Astrocyte (in vitro differentiated cells and primary cell): ENCODE measurements at regions not wholly inside any gene's neighbourhood (a gene's known extent, or its start where the extent isn't known, plus 50 kb on each side); places are given as distances from the start of the nearest gene placed in this dataset.

Source experiments
- DNase-seq: peaks from one replicate; pipeline ENCODE4 v3.0.0-alpha.2; 2010; ENCODE audit warnings: low read depth
- FAIRE-seq: peaks from 2 replicates; lab custom pipeline; 2011; peaks lifted over from hg19 to GRCh38; lab: Jason Lieb, UNC
- H2AFZ ChIP-seq: 2 replicates; pipeline ENCODE4 v1.6.0; 2012; ENCODE audit warnings: low read depth, low read length, inconsistent platforms
- H3K27ac ChIP-seq: 2 replicates; pipeline ENCODE4 v1.5.1; 2011; ENCODE audit warnings: low read depth, low read length, inconsistent platforms
- H3K27me3 ChIP-seq: 2 replicates; pipeline ENCODE4 v1.6.0; 2011; ENCODE audit warnings: low read length, inconsistent platforms; ENCODE audit not compliant: insufficient read depth
- H3K36me3 ChIP-seq: 2 replicates; pipeline ENCODE4 v1.5.1; 2011; ENCODE audit warnings: low read length, inconsistent platforms; ENCODE audit not compliant: insufficient read depth
- H3K4me1 ChIP-seq: 2 replicates; pipeline ENCODE4 v1.5.1; 2011; ENCODE audit warnings: low read length, inconsistent platforms; ENCODE audit not compliant: insufficient read depth
- H3K4me2 ChIP-seq: 2 replicates; pipeline ENCODE4 v1.6.0; 2012; ENCODE audit warnings: low read length, inconsistent platforms
- H3K4me3 ChIP-seq: 2 replicates; pipeline ENCODE4 v1.5.1; 2011; ENCODE audit warnings: low read depth, mild to moderate bottlenecking, low read length, inconsistent platforms; ENCODE audit not compliant: insufficient read depth
- H3K79me2 ChIP-seq: 2 replicates; pipeline ENCODE4 v1.6.0; 2012; ENCODE audit warnings: mild to moderate bottlenecking, low read length, inconsistent platforms; ENCODE audit not compliant: insufficient read depth
- H3K9ac ChIP-seq: 2 replicates; pipeline ENCODE4 v1.6.0; 2012; ENCODE audit warnings: mild to moderate bottlenecking, low read length, inconsistent platforms
- H3K9me3 ChIP-seq: 2 replicates; pipeline ENCODE4 v1.5.1; 2012; ENCODE audit warnings: low read depth, mild to moderate bottlenecking, low read length, inconsistent platforms; ENCODE audit not compliant: insufficient read depth
- H4K20me1 ChIP-seq: 2 replicates; pipeline ENCODE4 v1.6.0; 2012; ENCODE audit warnings: low read length, inconsistent platforms; ENCODE audit not compliant: insufficient read depth
- H3K27ac Mint-ChIP-seq: one replicate; pipeline ENCODE4 v1.8.0; 2021; ENCODE audit warnings: mild to moderate bottlenecking, mixed read lengths; ENCODE audit not compliant: unreplicated experiment
- H3K27me3 Mint-ChIP-seq: one replicate; pipeline ENCODE4 v1.8.0; 2021; ENCODE audit warnings: low read depth, mixed read lengths; ENCODE audit not compliant: unreplicated experiment
- H3K36me3 Mint-ChIP-seq: one replicate; pipeline ENCODE4 v1.8.0; 2021; ENCODE audit warnings: low read depth, mixed read lengths; ENCODE audit not compliant: unreplicated experiment
- H3K4me1 Mint-ChIP-seq: one replicate; pipeline ENCODE4 v1.8.0; 2021; ENCODE audit warnings: low read depth, mixed read lengths; ENCODE audit not compliant: unreplicated experiment
- H3K4me3 Mint-ChIP-seq: one replicate; pipeline ENCODE4 v1.8.0; 2021; ENCODE audit warnings: mild to moderate bottlenecking, moderate library complexity, mixed read lengths; ENCODE audit not compliant: unreplicated experiment
- H3K9me3 Mint-ChIP-seq: one replicate; pipeline ENCODE4 v1.8.0; 2021; ENCODE audit warnings: mild to moderate bottlenecking, mixed read lengths; ENCODE audit not compliant: unreplicated experiment
- CTCF ChIP-seq: IDR thresholded peaks from 2 replicates; pipeline ENCODE4 v1.5.1; 2011; ENCODE audit warnings: low read depth, mild to moderate bottlenecking, inconsistent platforms, low read length, moderate library complexity; ENCODE audit not compliant: insufficient read depth
- EZH2 ChIP-seq: IDR thresholded peaks from 2 replicates; pipeline ENCODE4 v1.6.1; 2012; ENCODE audit warnings: mild to moderate bottlenecking, low read length, inconsistent platforms; ENCODE audit not compliant: insufficient read depth

GRCh38 chr19:30891051-30891450, 458.2 kb downstream of the TSHZ3 start:
- Histone ChIP-seq H2AFZ (no peak overlapping the region), H3K27ac (no peak overlapping the region), H3K4me3 (no peak overlapping the region), H3K4me1 (no peaks in the 10 kb centered on the region), H3K9ac (no peak overlapping the region), H4K20me1 (no peaks in the 10 kb centered on the region), H3K27me3 (no peaks in the 10 kb centered on the region), H3K36me3 (no peaks in the 10 kb centered on the region), H3K4me2 (no peak overlapping the region), H3K79me2 (no peaks in the 10 kb centered on the region), H3K9me3 (no peaks in the 10 kb centered on the region)
- H3K4me3 Mint-ChIP-seq = no peak overlapping the region
- no peaks in the 10 kb centered on the region for H3K36me3 Mint-ChIP-seq
- FAIRE-seq (no peak), DNase-seq (no peak)
- H3K4me1 Mint-ChIP-seq = no peaks in the 10 kb centered on the region
- no peak overlapping the region for H3K27ac Mint-ChIP-seq
- H3K9me3 Mint-ChIP-seq = no peaks in the 10 kb centered on the region
- H3K27me3 Mint-ChIP-seq = peaks cover 17% of the 10 kb centered on the region
- TF ChIP-seq EZH2 = no peak
- no peak for TF ChIP-seq CTCF

GRCh38 chr19:30890033-30890432, 459.2 kb downstream of the TSHZ3 start:
- Histone ChIP-seq H2AFZ (no peak overlapping the region), H3K4me3 (no peak overlapping the region), H3K4me2 (no peak overlapping the region), H3K36me3 (no peaks in the 10 kb centered on the region), H3K9ac (no peak overlapping the region), H3K9me3 (no peaks in the 10 kb centered on the region), H3K4me1 (no peaks in the 10 kb centered on the region), H3K27ac (no peak overlapping the region), H3K79me2 (no peaks in the 10 kb centered on the region), H4K20me1 (no peaks in the 10 kb centered on the region), H3K27me3 (no peaks in the 10 kb centered on the region)
- H3K4me1 Mint-ChIP-seq = no peaks in the 10 kb centered on the region
- H3K27ac Mint-ChIP-seq = no peak overlapping the region
- H3K36me3 Mint-ChIP-seq = no peaks in the 10 kb centered on the region
- no peak for FAIRE-seq
- H3K27me3 Mint-ChIP-seq = peaks cover 17% of the 10 kb centered on the region
- H3K9me3 Mint-ChIP-seq = no peaks in the 10 kb centered on the region
- TF ChIP-seq EZH2 (no peak), CTCF (no peak)
- H3K4me3 Mint-ChIP-seq = no peak overlapping the region
- no peak for DNase-seq

GRCh38 chr19:30888937-30889336, 460.3 kb downstream of the TSHZ3 start:
- TF ChIP-seq EZH2 (no peak), CTCF (no peak)
- no peak for DNase-seq
- no peaks in the 10 kb centered on the region for H3K9me3 ChIP-seq
- no peak overlapping the region for H3K4me3 Mint-ChIP-seq
- H3K27ac Mint-ChIP-seq = no peak overlapping the region
- no peak overlapping the region for H3K9ac ChIP-seq
- no peak for FAIRE-seq
- no peaks in the 10 kb centered on the region for H3K36me3 ChIP-seq
- no peaks in the 10 kb centered on the region for H3K79me2 ChIP-seq
- H4K20me1 ChIP-seq = no peaks in the 10 kb centered on the region
- H3K4me2 ChIP-seq = no peak overlapping the region
- no peaks in the 10 kb centered on the region for H3K4me1 ChIP-seq
- no peaks in the 10 kb centered on the region for H3K36me3 Mint-ChIP-seq
- H2AFZ ChIP-seq = no peak overlapping the region
- no peak overlapping the region for H3K27ac ChIP-seq
- H3K4me3 ChIP-seq = no peak overlapping the region
- no peaks in the 10 kb centered on the region for H3K27me3 ChIP-seq
- H3K4me1 Mint-ChIP-seq = no peaks in the 10 kb centered on the region
- H3K27me3 Mint-ChIP-seq = peaks cover 14% of the 10 kb centered on the region
- no peaks in the 10 kb centered on the region for H3K9me3 Mint-ChIP-seq
